Adrenal gland (tissue), 5 donors: ENCODE measurements at regions not wholly inside any gene's neighbourhood (a gene's known extent, or its start where the extent isn't known, plus 50 kb on each side); places are given as distances from the start of the nearest gene placed in this dataset.

Experiments
- CTCF ChIP-seq, 6 experiments: fragments of 450-650 bp in 4 of 6; fragments of 200-600 bp in 2 of 6; sonication (generic) in 1 of 6; IDR thresholded peaks; 1 replicate in 5 of 6; 2 replicates in 1 of 6; pipeline versions ENCODE4 v1.5.1 to v1.8.0; 2016 to 2021; ENCODE audit warnings: antibody characterized with exemption in 6 of 6, mild to moderate bottlenecking in 2 of 6, moderate library complexity in 1 of 6
- POLR2A ChIP-seq, 2 donors: fragments of 450-650 bp; IDR thresholded peaks; one replicate each; pipeline ENCODE4 v1.6.1; 2017; ENCODE audit warnings: antibody characterized with exemption in 2 of 2, mild to moderate bottlenecking in 2 of 2, moderate library complexity in 1 of 2
- donor health status: DM: no; HTN: no; CAD: no.

GRCh38 chr2:133734716-133735495, 166.6 kb upstream of the NCKAP5 start:
- no peak for TF ChIP-seq POLR2A (IDR thresholded peaks at IDR 0.05)
- no peak for TF ChIP-seq CTCF (IDR thresholded peaks at IDR 0.05)
